ENCODE measurements at regions not wholly inside any gene's neighbourhood (a gene's known extent, or its start where the extent isn't known, plus 50 kb on each side); places are given as distances from the start of the nearest gene placed in this dataset.
A peak's percentile ranks its signal among the peaks of the same experiment; 100 is the strongest.

DNA sequence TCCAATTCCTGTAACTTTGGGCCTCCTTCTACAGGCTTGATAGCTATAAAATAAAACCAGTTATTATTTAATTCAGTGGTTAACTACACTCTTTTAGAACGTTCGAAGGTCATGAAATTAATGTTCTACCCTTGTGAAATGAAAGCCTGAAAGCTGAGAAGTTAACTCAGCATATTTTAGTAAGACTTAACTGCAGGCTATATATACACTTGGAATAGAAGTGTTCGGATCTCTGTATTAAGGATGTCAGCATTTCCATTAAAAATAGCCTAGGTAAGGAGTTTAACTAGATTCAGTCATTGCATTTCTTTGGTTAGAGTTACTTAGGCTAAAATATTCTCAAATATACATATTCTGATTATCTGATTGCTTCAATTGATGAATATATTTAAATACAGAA, 229.2 kb downstream of the MRPS30 start:
- Mint-ChIP-seq H3K27me3 (ENCODE audit: low read depth) (peaks cover 8% of the 10 kb centered on the region), H3K4me3 (ENCODE audit: unreplicated experiment) (no peak overlapping the region), H3K36me3 (ENCODE audit: low read depth) (no peaks in the 10 kb centered on the region), H3K4me1 (ENCODE audit: low read depth) (no peaks in the 10 kb centered on the region), H3K27ac (ENCODE audit: unreplicated experiment) (no peak overlapping the region), H3K9me3 (ENCODE audit: low read depth) (no peaks in the 10 kb centered on the region)
- no peak for DNase-seq (ENCODE audit: low spot score)
- TF ChIP-seq CTCF (IDR thresholded peaks at IDR 0.05), result no peak

- Mint-ChIP-seq H3K4me3 (ENCODE audit: unreplicated experiment) (no peak overlapping the region), H3K36me3 (ENCODE audit: low read depth) (no peaks in the 10 kb centered on the region), H3K9me3 (ENCODE audit: low read depth) (no peaks in the 10 kb centered on the region), H3K27ac (ENCODE audit: unreplicated experiment) (no peak overlapping the region), H3K4me1 (ENCODE audit: low read depth) (no peaks in the 10 kb centered on the region), H3K27me3 (ENCODE audit: low read depth) (peaks cover 8% of the 10 kb centered on the region)
- DNase-seq (ENCODE audit: low spot score), result no peak
- TF ChIP-seq CTCF (IDR thresholded peaks at IDR 0.05), result peak; percentile 87
These were observed 229.7 kb downstream of the MRPS30 start for GRCh38 chr5:45038366-45038987.

DNA sequence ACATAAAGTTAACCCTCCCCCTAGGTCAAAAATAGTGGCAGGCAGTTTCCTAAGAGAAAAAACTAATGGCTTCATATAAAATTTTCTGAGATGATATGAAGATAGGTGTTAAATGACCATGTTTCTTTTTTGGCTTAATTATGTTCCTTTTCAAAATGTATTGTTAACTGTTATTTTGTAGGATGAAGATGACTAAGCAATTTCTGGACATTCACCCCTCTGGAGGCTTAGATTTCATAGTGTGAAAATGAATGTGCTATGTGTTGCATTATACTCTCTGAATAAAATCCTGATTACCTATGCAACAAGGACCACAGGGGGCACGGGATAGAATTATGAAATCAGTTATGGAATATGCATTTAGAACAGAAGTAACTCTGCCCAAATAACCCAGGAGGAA, 233.5 kb downstream of the MRPS30 start:
- Mint-ChIP-seq H3K36me3 (ENCODE audit: low read depth) (no peaks in the 10 kb centered on the region), H3K27me3 (ENCODE audit: low read depth) (no peaks in the 10 kb centered on the region), H3K9me3 (ENCODE audit: low read depth) (no peaks in the 10 kb centered on the region), H3K4me3 (ENCODE audit: unreplicated experiment) (no peak overlapping the region), H3K4me1 (ENCODE audit: low read depth) (no peaks in the 10 kb centered on the region), H3K27ac (ENCODE audit: unreplicated experiment) (no peak overlapping the region)
- TF ChIP-seq CTCF (IDR thresholded peaks at IDR 0.05), result no peak
- DNase-seq (ENCODE audit: low spot score), result no peak

DNA sequence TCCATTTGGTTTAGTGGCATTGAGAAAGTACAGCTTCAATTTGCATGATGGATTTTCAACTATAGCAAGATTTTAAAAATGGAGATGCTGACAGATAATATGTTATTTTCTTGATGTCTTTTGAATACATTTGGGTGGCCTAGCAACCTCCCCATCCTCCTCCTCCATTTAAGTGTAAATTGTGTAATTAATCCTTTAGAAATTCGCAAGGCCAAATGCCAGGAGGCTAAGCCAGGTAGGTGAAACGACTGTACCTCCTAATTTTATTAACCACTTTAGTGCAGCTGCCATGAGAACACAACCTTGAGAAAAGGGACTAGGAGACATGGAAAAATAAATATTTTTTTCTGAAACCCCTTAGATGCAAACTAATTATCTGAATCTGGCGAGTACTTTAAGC, 248.8 kb downstream of the MRPS30 start:
- H3K9me3 Mint-ChIP-seq (ENCODE audit: low read depth), result no peaks in the 10 kb centered on the region
- H3K27me3 Mint-ChIP-seq (ENCODE audit: low read depth), result peaks cover 2% of the 10 kb centered on the region
- H3K4me3 Mint-ChIP-seq (ENCODE audit: unreplicated experiment), result no peak overlapping the region
- TF ChIP-seq CTCF (IDR thresholded peaks at IDR 0.05), result no peak
- H3K36me3 Mint-ChIP-seq (ENCODE audit: low read depth), result no peaks in the 10 kb centered on the region
- H3K4me1 Mint-ChIP-seq (ENCODE audit: low read depth), result no peaks in the 10 kb centered on the region
- H3K27ac Mint-ChIP-seq (ENCODE audit: unreplicated experiment), result no peak overlapping the region
- no peak for DNase-seq (ENCODE audit: low spot score)

GRCh38 chr5:45060724-45061123, 252.0 kb downstream of the MRPS30 start:
- Mint-ChIP-seq H3K27me3 (ENCODE audit: low read depth) (peaks cover 2% of the 10 kb centered on the region), H3K4me3 (ENCODE audit: unreplicated experiment) (no peak overlapping the region), H3K9me3 (ENCODE audit: low read depth) (no peaks in the 10 kb centered on the region), H3K4me1 (ENCODE audit: low read depth) (no peaks in the 10 kb centered on the region), H3K27ac (ENCODE audit: unreplicated experiment) (no peak overlapping the region), H3K36me3 (ENCODE audit: low read depth) (no peaks in the 10 kb centered on the region)
- no peak for DNase-seq (ENCODE audit: low spot score)
- no peak for TF ChIP-seq CTCF (IDR thresholded peaks at IDR 0.05)

All from chondrocyte (in vitro differentiated cells).